Liver (tissue), 8 donors: ENCODE measurements at regions not wholly inside any gene's neighbourhood (a gene's known extent, or its start where the extent isn't known, plus 50 kb on each side); places are given as distances from the start of the nearest gene placed in this dataset.

ENCODE experiments used
- DNase-seq: peaks from one replicate; pipeline ENCODE4 v3.0.0-alpha.2; 2017; ENCODE audit warnings: low spot score
- H3K27ac ChIP-seq, 2 donors: one replicate each; pipeline ENCODE4 v1.7.0; 2013; ENCODE audit warnings: inconsistent platforms in 2 of 2, low read length in 2 of 2, control low read depth in 1 of 2, low read depth in 1 of 2, mild to moderate bottlenecking in 1 of 2
- H3K27me3 ChIP-seq, 4 donors: one replicate each; pipeline versions ENCODE4 v1.6.1 to v1.7.0; 2013; ENCODE audit warnings: low read length in 3 of 4, inconsistent platforms in 1 of 4, mild to moderate bottlenecking in 1 of 4, moderate library complexity in 1 of 4; ENCODE audit not compliant: control insufficient read depth in 4 of 4, insufficient read depth in 4 of 4
- H3K36me3 ChIP-seq, 4 donors: one replicate each; pipeline versions ENCODE4 v1.6.1 to v1.7.0; 2013; ENCODE audit warnings: low read length in 3 of 4, mild to moderate bottlenecking in 3 of 4, low read depth in 1 of 4, moderate library complexity in 1 of 4; ENCODE audit not compliant: control insufficient read depth in 4 of 4, insufficient read depth in 3 of 4
- H3K4me1 ChIP-seq, 4 donors: one replicate each; pipeline versions ENCODE4 v1.6.1 to v1.7.0; 2013; ENCODE audit warnings: low read length in 3 of 4, mild to moderate bottlenecking in 3 of 4, moderate library complexity in 1 of 4; ENCODE audit not compliant: control insufficient read depth in 4 of 4, insufficient read depth in 4 of 4
- H3K4me3 ChIP-seq, 3 donors: one replicate each; pipeline versions ENCODE4 v1.6.1 to v1.7.0; 2013; ENCODE audit warnings: low read length in 3 of 3, control low read depth in 1 of 3, low read depth in 1 of 3, mild to moderate bottlenecking in 1 of 3
- H3K9ac ChIP-seq, 2 donors: one replicate each; pipeline ENCODE4 v1.7.0; 2013; ENCODE audit warnings: low read length in 2 of 2, mild to moderate bottlenecking in 2 of 2, moderate library complexity in 2 of 2, control low read depth in 1 of 2, low read depth in 1 of 2
- H3K9me3 ChIP-seq, 4 donors: one replicate each; pipeline versions ENCODE4 v1.6.1 to v1.7.0; 2013; ENCODE audit warnings: low read length in 3 of 4; ENCODE audit not compliant: control insufficient read depth in 4 of 4
- CTCF ChIP-seq: fragments of 150-350 bp; IDR thresholded peaks from 2 replicates; pipeline ENCODE4 v1.5.1; 2017; ENCODE audit warnings: improper control_type of control experiment, low read depth, low read length; ENCODE audit not compliant: missing input control
- EGR1 ChIP-seq, 2 donors: IDR thresholded peaks; 2 replicates each; pipeline ENCODE4 v1.6.1; 2016 to 2018; ENCODE audit warnings: antibody characterized with exemption in 2 of 2, low read depth in 2 of 2
- FOXA1 ChIP-seq: IDR thresholded peaks from 2 replicates; pipeline ENCODE4 v1.6.1; 2016; ENCODE audit warnings: antibody characterized with exemption
- FOXA2 ChIP-seq: IDR thresholded peaks from 2 replicates; pipeline ENCODE4 v1.6.1; 2016; ENCODE audit warnings: antibody characterized with exemption
- GABPA ChIP-seq, 2 donors: IDR thresholded peaks in 1 of 2; conservative IDR thresholded peaks in 1 of 2; 2 replicates each; pipeline ENCODE4 v1.6.1; 2016; ENCODE audit warnings: antibody characterized with exemption in 2 of 2, mild to moderate bottlenecking in 1 of 2, moderate library complexity in 1 of 2
- HNF4A ChIP-seq, 2 donors: conservative IDR thresholded peaks; 2 replicates each; pipeline ENCODE4 v1.6.1; 2016; ENCODE audit warnings: antibody characterized with exemption in 2 of 2, mild to moderate bottlenecking in 2 of 2
- JUND ChIP-seq, 2 donors: IDR thresholded peaks; 2 replicates each; pipeline ENCODE4 v1.6.1; 2016; ENCODE audit warnings: antibody characterized with exemption in 2 of 2
- NR2F2 ChIP-seq: IDR thresholded peaks from 2 replicates; pipeline ENCODE4 v1.6.1; 2016; ENCODE audit warnings: antibody characterized with exemption
- RAD21 ChIP-seq, 2 donors: IDR thresholded peaks; 2 replicates each; pipeline ENCODE4 v1.6.1; 2016; ENCODE audit warnings: antibody characterized with exemption in 2 of 2, mild to moderate bottlenecking in 2 of 2
- REST ChIP-seq: IDR thresholded peaks from 2 replicates; pipeline ENCODE4 v1.6.1; 2016; ENCODE audit warnings: antibody characterized with exemption, mild to moderate bottlenecking
- RXRA ChIP-seq, 2 donors: IDR thresholded peaks; 2 replicates each; pipeline ENCODE4 v1.6.1; 2017 to 2018; ENCODE audit warnings: antibody characterized with exemption in 2 of 2, mild to moderate bottlenecking in 1 of 2
- SP1 ChIP-seq: IDR thresholded peaks from 2 replicates; pipeline ENCODE4 v1.6.1; 2018; ENCODE audit warnings: antibody characterized with exemption, mild to moderate bottlenecking
- TAF1 ChIP-seq: conservative IDR thresholded peaks from 2 replicates; pipeline ENCODE4 v1.6.1; 2016; ENCODE audit warnings: antibody characterized with exemption, mild to moderate bottlenecking
- YY1 ChIP-seq: IDR thresholded peaks from 2 replicates; pipeline ENCODE4 v1.6.1; 2016; ENCODE audit warnings: antibody characterized with exemption, mild to moderate bottlenecking
- ZBTB33 ChIP-seq: IDR thresholded peaks from 2 replicates; pipeline ENCODE4 v1.6.1; 2016; ENCODE audit warnings: antibody characterized with exemption
- WGBS: extraction: QIAGEN DNeasy Blood & Tissue Kit; methylation state at CpG from one replicate; pipeline ENCODE4 v1.1.7; 2013; 5-methylcytosine and 5-hydroxymethylcytosine counted together
- donor health status: healthy.
- donor health status: healthy.
- donor health status: healthy.
- donor health status: healthy.
- donor health status: healthy.

- no peak overlapping the region for H3K9ac ChIP-seq
- DNase-seq, result no peak
- no peak overlapping the region for H3K4me3 ChIP-seq
- H3K4me1 ChIP-seq, result no peaks in the 10 kb centered on the region
- TF ChIP-seq YY1, result no peak
- TF ChIP-seq TAF1, result no peak
- TF ChIP-seq SP1, result no peak
- no peaks in the 10 kb centered on the region for H3K36me3 ChIP-seq
- WGBS, result 66% methylated on average over 15 of the region's 15 CpGs
- no peaks in the 10 kb centered on the region for H3K9me3 ChIP-seq
- no peak overlapping the region for H3K27ac ChIP-seq
- H3K27me3 ChIP-seq, result peaks cover 0 to 3% (median 0%) of the 10 kb centered on the region in 4 donors
Observed at GRCh38 chr18:78303519-78304191, 676.0 kb upstream of the SALL3 start.

GRCh38 chr18:78304192-78305164 is 675.1 kb upstream of the SALL3 start:
- Histone ChIP-seq H3K4me1 (no peaks in the 10 kb centered on the region), H3K4me3 (no peak overlapping the region), H3K27ac (no peak overlapping the region), H3K9me3 (no peaks in the 10 kb centered on the region), H3K9ac (no peak overlapping the region), H3K27me3 (peaks cover 0 to 3% (median 0%) of the 10 kb centered on the region in 4 donors), H3K36me3 (no peaks in the 10 kb centered on the region)
- WGBS, result 69% methylated on average over 25 of the region's 25 CpGs
- no peak for DNase-seq
- TF ChIP-seq RAD21 (IDR thresholded peaks at IDR 0.05) (no peak), GABPA (IDR thresholded peaks at IDR 0.05 in 1 of 2, conservative IDR thresholded peaks at IDR 0.05 in 1 of 2) (no peak), HNF4A (conservative IDR thresholded peaks at IDR 0.05) (no peak), CTCF (no peak), SP1 (no peak), YY1 (no peak), RXRA (IDR thresholded peaks at IDR 0.05) (no peak), FOXA2 (no peak), FOXA1 (no peak), NR2F2 (no peak), JUND (IDR thresholded peaks at IDR 0.05) (no peak), TAF1 (no peak)

GRCh38 chr18:78305789-78306188 is 673.8 kb upstream of the SALL3 start:
- WGBS, result 71% methylated on average over 6 of the region's 6 CpGs
- H3K4me3 ChIP-seq, result no peak overlapping the region
- TF ChIP-seq REST (no peak), JUND (IDR thresholded peaks at IDR 0.05) (no peak), RAD21 (IDR thresholded peaks at IDR 0.05) (no peak), YY1 (no peak), HNF4A (conservative IDR thresholded peaks at IDR 0.05) (no peak), FOXA1 (no peak), ZBTB33 (no peak), GABPA (IDR thresholded peaks at IDR 0.05 in 1 of 2, conservative IDR thresholded peaks at IDR 0.05 in 1 of 2) (no peak), EGR1 (IDR thresholded peaks at IDR 0.05; ENCODE audit: low read depth in 2 of 2) (no peak), TAF1 (no peak), CTCF (no peak)

More at GRCh38 chr18:78305789-78306188, 673.8 kb upstream of the SALL3 start:
- Histone ChIP-seq H3K9ac (no peak overlapping the region), H3K4me1 (no peaks in the 10 kb centered on the region), H3K27ac (no peak overlapping the region), H3K27me3 (peaks cover 0 to 5% (median 0%) of the 10 kb centered on the region in 4 donors), H3K36me3 (no peaks in the 10 kb centered on the region), H3K9me3 (no peaks in the 10 kb centered on the region)
- DNase-seq, result no peak
